ENCODE measurements at regions not wholly inside any gene's neighbourhood (a gene's known extent, or its start where the extent isn't known, plus 50 kb on each side); places are given as distances from the start of the nearest gene placed in this dataset.
"Not testable (repeated sequence)": the region's sequence is repeated elsewhere in the genome, so short reads cannot be mapped to it uniquely, and the experiment has no call there.

- no peak for DNase-seq (ENCODE audit: low read depth in 1 of 2, low spot score in 1 of 2)
- no peak for TF ChIP-seq JUND (IDR thresholded peaks at IDR 0.05; ENCODE audit: low read depth)
- in situ Hi-C loops (cut with HindIII; ENCODE audit: low pct_unique_long_range_greater_than_20kb, low sequenced_read_pairs) = no loop called here
Observed at GRCh38 chr5:127133071-127133470, 59.8 kb upstream of the C5orf63 start.

- no peak for DNase-seq (ENCODE audit: low read depth in 1 of 2, low spot score in 1 of 2)
- TF ChIP-seq JUND (IDR thresholded peaks at IDR 0.05; ENCODE audit: low read depth) = no peak
- in situ Hi-C loops (cut with HindIII; ENCODE audit: low pct_unique_long_range_greater_than_20kb, low sequenced_read_pairs) = no loop called here
Observed at GRCh38 chr5:127136908-127137307, 63.6 kb upstream of the C5orf63 start.

GRCh38 chr5:127143722-127144121 is 70.4 kb upstream of the C5orf63 start:
- in situ Hi-C loops (cut with HindIII; ENCODE audit: low pct_unique_long_range_greater_than_20kb, low sequenced_read_pairs) = no loop called here
- TF ChIP-seq JUND (IDR thresholded peaks at IDR 0.05; ENCODE audit: low read depth) = no peak
- DNase-seq (ENCODE audit: low read depth in 1 of 2, low spot score in 1 of 2) = no peak

GRCh38 chr5:127153031-127153430 is 79.7 kb upstream of the C5orf63 start:
- in situ Hi-C loops (cut with HindIII; ENCODE audit: low pct_unique_long_range_greater_than_20kb, low sequenced_read_pairs) = no loop called here
- TF ChIP-seq JUND (IDR thresholded peaks at IDR 0.05; ENCODE audit: low read depth) = no peak

GRCh38 chr5:127153521-127153920 is 80.2 kb upstream of the C5orf63 start:
- no peak for DNase-seq (ENCODE audit: low read depth in 1 of 2, low spot score in 1 of 2)
- in situ Hi-C loops (cut with HindIII; ENCODE audit: low pct_unique_long_range_greater_than_20kb, low sequenced_read_pairs) = no loop called here
- TF ChIP-seq JUND (IDR thresholded peaks at IDR 0.05; ENCODE audit: low read depth) = no peak

More at GRCh38 chr5:127153031-127153430, 79.7 kb upstream of the C5orf63 start:
- DNase-seq (ENCODE audit: low read depth in 1 of 2, low spot score in 1 of 2) = no peak

GRCh38 chr5:127163750-127164149 is 90.4 kb upstream of the C5orf63 start:
- no peak for TF ChIP-seq JUND (IDR thresholded peaks at IDR 0.05; ENCODE audit: low read depth)
- in situ Hi-C loops (cut with HindIII; ENCODE audit: low pct_unique_long_range_greater_than_20kb, low sequenced_read_pairs) = no loop called here
- DNase-seq (ENCODE audit: low read depth in 1 of 2, low spot score in 1 of 2) = no peak

- in situ Hi-C loops (cut with HindIII; ENCODE audit: low pct_unique_long_range_greater_than_20kb, low sequenced_read_pairs) = no loop called here
- DNase-seq (ENCODE audit: low read depth in 1 of 2, low spot score in 1 of 2) = no peak
- TF ChIP-seq JUND (IDR thresholded peaks at IDR 0.05; ENCODE audit: low read depth) = no peak
Observed at GRCh38 chr5:127170918-127171600, 97.8 kb upstream of the C5orf63 start.

- TF ChIP-seq JUND (IDR thresholded peaks at IDR 0.05; ENCODE audit: low read depth) = no peak
- DNase-seq (ENCODE audit: low read depth in 1 of 2, low spot score in 1 of 2) = no peak
- in situ Hi-C loops (cut with HindIII; ENCODE audit: low pct_unique_long_range_greater_than_20kb, low sequenced_read_pairs) = no loop called here
Observed at GRCh38 chr5:127176769-127177168, 103.5 kb upstream of the C5orf63 start.

GRCh38 chr5:127182631-127183030 is 108.0 kb upstream of the MEGF10 start:
- DNase-seq (ENCODE audit: low read depth in 1 of 2, low spot score in 1 of 2); in situ Hi-C loops (cut with HindIII; ENCODE audit: low pct_unique_long_range_greater_than_20kb, low sequenced_read_pairs): not testable (repeated sequence)

GRCh38 chr5:127183332-127183731 is 107.3 kb upstream of the MEGF10 start:
- TF ChIP-seq JUND (IDR thresholded peaks at IDR 0.05; ENCODE audit: low read depth) = no peak
- no peak for DNase-seq (ENCODE audit: low read depth in 1 of 2, low spot score in 1 of 2)
- in situ Hi-C loops (cut with HindIII; ENCODE audit: low pct_unique_long_range_greater_than_20kb, low sequenced_read_pairs) = no loop called here

GRCh38 chr5:127184851-127185250 is 105.7 kb upstream of the MEGF10 start:
- no peak for DNase-seq (ENCODE audit: low read depth in 1 of 2, low spot score in 1 of 2)
- TF ChIP-seq JUND (IDR thresholded peaks at IDR 0.05; ENCODE audit: low read depth) = no peak
- in situ Hi-C loops (cut with HindIII; ENCODE audit: low pct_unique_long_range_greater_than_20kb, low sequenced_read_pairs) = no loop called here

GRCh38 chr5:127186657-127187056 is 103.9 kb upstream of the MEGF10 start:
- in situ Hi-C loops (cut with HindIII; ENCODE audit: low pct_unique_long_range_greater_than_20kb, low sequenced_read_pairs) = no loop called here
- DNase-seq (ENCODE audit: low read depth in 1 of 2, low spot score in 1 of 2) = no peak
- no peak for TF ChIP-seq JUND (IDR thresholded peaks at IDR 0.05; ENCODE audit: low read depth)

- in situ Hi-C loops (cut with HindIII; ENCODE audit: low pct_unique_long_range_greater_than_20kb, low sequenced_read_pairs) = no loop called here
- DNase-seq (ENCODE audit: low read depth in 1 of 2, low spot score in 1 of 2) = no peak
- TF ChIP-seq JUND (IDR thresholded peaks at IDR 0.05; ENCODE audit: low read depth) = no peak
Observed at GRCh38 chr5:127187706-127188105, 102.9 kb upstream of the MEGF10 start.

GRCh38 chr5:127192150-127192549 is 98.4 kb upstream of the MEGF10 start:
- in situ Hi-C loops (cut with HindIII; ENCODE audit: low pct_unique_long_range_greater_than_20kb, low sequenced_read_pairs) = no loop called here
- TF ChIP-seq JUND (IDR thresholded peaks at IDR 0.05; ENCODE audit: low read depth) = no peak
- no peak for DNase-seq (ENCODE audit: low read depth in 1 of 2, low spot score in 1 of 2)
